Upper lobe of left lung (tissue), 4 donors: ENCODE measurements at regions not wholly inside any gene's neighbourhood (a gene's known extent, or its start where the extent isn't known, plus 50 kb on each side); places are given as distances from the start of the nearest gene placed in this dataset.

ENCODE experiments used
- CTCF ChIP-seq, 6 experiments: fragments of 450-650 bp in 4 of 6; fragments of 200-600 bp in 2 of 6; sonication (generic) in 2 of 6; IDR thresholded peaks; one replicate each; pipeline ENCODE4 v1.5.1; 2016 to 2019; ENCODE audit warnings: antibody characterized with exemption in 6 of 6
- POLR2AphosphoS5 ChIP-seq, 2 donors: sonication (generic); formaldehyde crosslinking; IDR thresholded peaks; one replicate each; pipeline ENCODE4 v1.5.1; 2017; ENCODE audit warnings: antibody characterized with exemption in 2 of 2

GRCh38 chr1:59046134-59046533 lies 250.8 kb upstream of the FGGY start:
- TF ChIP-seq CTCF (IDR thresholded peaks at IDR 0.05) (no peak), POLR2AphosphoS5 (IDR thresholded peaks at IDR 0.05) (no peak)
